ENCODE measurements at regions not wholly inside any gene's neighbourhood (a gene's known extent, or its start where the extent isn't known, plus 50 kb on each side); places are given as distances from the start of the nearest gene placed in this dataset.
"Not testable (repeated sequence)": the region's sequence is repeated elsewhere in the genome, so short reads cannot be mapped to it uniquely, and the experiment has no call there.

- not testable (repeated sequence) for DNase-seq, H3K27me3 Mint-ChIP-seq, H3K4me3 Mint-ChIP-seq, H3K27ac Mint-ChIP-seq, H3K36me3 Mint-ChIP-seq, H3K4me1 Mint-ChIP-seq
- H3K9me3 Mint-ChIP-seq: peaks cover 13% of the 10 kb centered on the region
Measured at GRCh38 chr6:121798126-121798525, 362.7 kb downstream of the GJA1 start.

- H3K4me1 Mint-ChIP-seq: no peaks in the 10 kb centered on the region
Measured at GRCh38 chr6:121799574-121799973, 364.1 kb downstream of the GJA1 start.

GRCh38 chr6:121800047-121800446 is 364.6 kb downstream of the GJA1 start:
- Mint-ChIP-seq H3K27ac (no peak overlapping the region), H3K36me3 (peaks cover 6% of the 10 kb centered on the region), H3K27me3 (no peaks in the 10 kb centered on the region), H3K9me3 (peaks cover 15% of the 10 kb centered on the region), H3K4me3 (no peak overlapping the region), H3K4me1 (no peaks in the 10 kb centered on the region)
- no peak for DNase-seq

More at GRCh38 chr6:121799574-121799973, 364.1 kb downstream of the GJA1 start:
- Mint-ChIP-seq H3K27ac (no peak overlapping the region), H3K36me3 (peaks cover 6% of the 10 kb centered on the region), H3K9me3 (peaks cover 15% of the 10 kb centered on the region), H3K4me3 (no peak overlapping the region), H3K27me3 (no peaks in the 10 kb centered on the region)
- DNase-seq: no peak

- peaks cover 6% of the 10 kb centered on the region for H3K9me3 Mint-ChIP-seq
- H3K4me1 Mint-ChIP-seq: peaks cover 4% of the 10 kb centered on the region
- no peaks in the 10 kb centered on the region for H3K27me3 Mint-ChIP-seq
- H3K36me3 Mint-ChIP-seq: peaks cover 3% of the 10 kb centered on the region
- H3K27ac Mint-ChIP-seq: no peak overlapping the region
- DNase-seq: no peak
- no peak overlapping the region for H3K4me3 Mint-ChIP-seq
Measured at GRCh38 chr6:121806116-121806515, 370.7 kb downstream of the GJA1 start.

GRCh38 chr6:121809211-121809610 is 373.8 kb downstream of the GJA1 start:
- Mint-ChIP-seq H3K27ac (no peak overlapping the region), H3K27me3 (no peaks in the 10 kb centered on the region)

GRCh38 chr6:121810158-121811032 is 374.9 kb downstream of the GJA1 start:
- no peaks in the 10 kb centered on the region for H3K36me3 Mint-ChIP-seq
- no peak for DNase-seq
- no peak overlapping the region for H3K27ac Mint-ChIP-seq
- peaks cover 4% of the 10 kb centered on the region for H3K4me1 Mint-ChIP-seq
- no peak overlapping the region for H3K4me3 Mint-ChIP-seq
- H3K27me3 Mint-ChIP-seq: no peaks in the 10 kb centered on the region
- no peaks in the 10 kb centered on the region for H3K9me3 Mint-ChIP-seq

More at GRCh38 chr6:121809211-121809610, 373.8 kb downstream of the GJA1 start:
- no peaks in the 10 kb centered on the region for H3K36me3 Mint-ChIP-seq
- peaks cover 4% of the 10 kb centered on the region for H3K4me1 Mint-ChIP-seq
- no peak overlapping the region for H3K4me3 Mint-ChIP-seq
- no peak for DNase-seq
- no peaks in the 10 kb centered on the region for H3K9me3 Mint-ChIP-seq

- H3K36me3 Mint-ChIP-seq: no peaks in the 10 kb centered on the region
- H3K4me3 Mint-ChIP-seq: no peak overlapping the region
- H3K27ac Mint-ChIP-seq: no peak overlapping the region
- DNase-seq: no peak
- peaks cover 4% of the 10 kb centered on the region for H3K4me1 Mint-ChIP-seq
- H3K9me3 Mint-ChIP-seq: no peaks in the 10 kb centered on the region
- H3K27me3 Mint-ChIP-seq: no peaks in the 10 kb centered on the region
Measured at GRCh38 chr6:121811106-121811505, 375.7 kb downstream of the GJA1 start.

- DNase-seq: no peak
- H3K4me1 Mint-ChIP-seq: no peaks in the 10 kb centered on the region
- peaks cover 11% of the 10 kb centered on the region for H3K9me3 Mint-ChIP-seq
- no peaks in the 10 kb centered on the region for H3K36me3 Mint-ChIP-seq
- no peak overlapping the region for H3K4me3 Mint-ChIP-seq
- H3K27me3 Mint-ChIP-seq: no peaks in the 10 kb centered on the region
- H3K27ac Mint-ChIP-seq: no peak overlapping the region
Measured at GRCh38 chr6:121816361-121816760, 380.9 kb downstream of the GJA1 start.

- H3K27ac Mint-ChIP-seq: no peak overlapping the region
- no peaks in the 10 kb centered on the region for H3K27me3 Mint-ChIP-seq
- H3K36me3 Mint-ChIP-seq: no peaks in the 10 kb centered on the region
- H3K9me3 Mint-ChIP-seq: peaks cover 11% of the 10 kb centered on the region
- no peak for DNase-seq
- no peak overlapping the region for H3K4me3 Mint-ChIP-seq
- H3K4me1 Mint-ChIP-seq: no peaks in the 10 kb centered on the region
Measured at GRCh38 chr6:121816906-121817540, 381.6 kb downstream of the GJA1 start.

- no peaks in the 10 kb centered on the region for H3K4me1 Mint-ChIP-seq
- no peak for DNase-seq
- H3K27me3 Mint-ChIP-seq: no peaks in the 10 kb centered on the region
- peaks cover 11% of the 10 kb centered on the region for H3K9me3 Mint-ChIP-seq
- H3K4me3 Mint-ChIP-seq: no peak overlapping the region
- H3K27ac Mint-ChIP-seq: no peak overlapping the region
- no peaks in the 10 kb centered on the region for H3K36me3 Mint-ChIP-seq
Measured at GRCh38 chr6:121823437-121823851, 388.0 kb downstream of the GJA1 start.

GRCh38 chr6:121826156-121826810 is 390.8 kb downstream of the GJA1 start:
- Mint-ChIP-seq H3K9me3 (no peaks in the 10 kb centered on the region), H3K4me1 (no peaks in the 10 kb centered on the region), H3K27ac (no peak overlapping the region), H3K36me3 (no peaks in the 10 kb centered on the region), H3K27me3 (no peaks in the 10 kb centered on the region), H3K4me3 (no peak overlapping the region)
- no peak for DNase-seq

- no peak overlapping the region for H3K27ac Mint-ChIP-seq
- H3K27me3 Mint-ChIP-seq: no peaks in the 10 kb centered on the region
- no peaks in the 10 kb centered on the region for H3K9me3 Mint-ChIP-seq
- H3K4me1 Mint-ChIP-seq: no peaks in the 10 kb centered on the region
- no peaks in the 10 kb centered on the region for H3K36me3 Mint-ChIP-seq
- DNase-seq: no peak
- H3K4me3 Mint-ChIP-seq: no peak overlapping the region
Measured at GRCh38 chr6:121828146-121828886, 392.9 kb downstream of the GJA1 start.

GRCh38 chr6:121830736-121831135 is 395.3 kb downstream of the GJA1 start:
- H3K27ac Mint-ChIP-seq: no peak overlapping the region
- H3K9me3 Mint-ChIP-seq: no peaks in the 10 kb centered on the region

GRCh38 chr6:121835662-121836061 is 400.2 kb downstream of the GJA1 start:
- Mint-ChIP-seq H3K4me3 (no peak overlapping the region), H3K27me3 (peaks cover 6% of the 10 kb centered on the region), H3K9me3 (no peaks in the 10 kb centered on the region), H3K27ac (no peak overlapping the region), H3K4me1 (peaks cover 4% of the 10 kb centered on the region), H3K36me3 (no peaks in the 10 kb centered on the region)
- DNase-seq: no peak

More at GRCh38 chr6:121830736-121831135, 395.3 kb downstream of the GJA1 start:
- H3K36me3 Mint-ChIP-seq: no peaks in the 10 kb centered on the region
- DNase-seq: no peak
- peaks cover 6% of the 10 kb centered on the region for H3K27me3 Mint-ChIP-seq
- no peaks in the 10 kb centered on the region for H3K4me1 Mint-ChIP-seq
- no peak overlapping the region for H3K4me3 Mint-ChIP-seq

Measured in activated naive CD8-positive, alpha-beta T cell treated with anti-CD3 and anti-CD28 coated beads for 36 hours (primary cell).